ENCODE measurements at regions not wholly inside any gene's neighbourhood (a gene's known extent, or its start where the extent isn't known, plus 50 kb on each side); places are given as distances from the start of the nearest gene placed in this dataset.

- Mint-ChIP-seq H3K4me3 (no peak overlapping the region), H3K27me3 (no peaks in the 10 kb centered on the region), H3K36me3 (no peaks in the 10 kb centered on the region), H3K4me1 (no peaks in the 10 kb centered on the region), H3K9me3 (ENCODE audit: low read depth) (no peaks in the 10 kb centered on the region), H3K27ac (no peak overlapping the region)
- ATAC-seq (no peak), DNase-seq (no peak)
- CTCF ChIA-PET: no interaction called here
Measured at GRCh38 chr9:105963343-105964099, 269.2 kb downstream of the TMEM38B start.

- Mint-ChIP-seq H3K36me3 (no peaks in the 10 kb centered on the region), H3K4me1 (no peaks in the 10 kb centered on the region), H3K27ac (no peak overlapping the region), H3K4me3 (no peak overlapping the region), H3K27me3 (no peaks in the 10 kb centered on the region), H3K9me3 (ENCODE audit: low read depth) (no peaks in the 10 kb centered on the region)
- no peak for ATAC-seq
- no peak for DNase-seq
- CTCF ChIA-PET: no interaction called here
Measured at GRCh38 chr9:105964156-105964555, 269.8 kb downstream of the TMEM38B start.

GRCh38 chr9:105966834-105967233, 272.5 kb downstream of the TMEM38B start:
- Mint-ChIP-seq H3K36me3 (no peaks in the 10 kb centered on the region), H3K4me3 (no peak overlapping the region), H3K27ac (no peak overlapping the region), H3K4me1 (no peaks in the 10 kb centered on the region), H3K27me3 (no peaks in the 10 kb centered on the region), H3K9me3 (ENCODE audit: low read depth) (no peaks in the 10 kb centered on the region)
- CTCF ChIA-PET: no interaction called here
- DNase-seq (no peak), ATAC-seq (no peak)

- Mint-ChIP-seq H3K36me3 (no peaks in the 10 kb centered on the region), H3K9me3 (ENCODE audit: low read depth) (no peaks in the 10 kb centered on the region), H3K4me1 (no peaks in the 10 kb centered on the region), H3K4me3 (no peak overlapping the region), H3K27ac (no peak overlapping the region), H3K27me3 (peaks cover under 1% of the 10 kb centered on the region)
- DNase-seq: no peak
- no peak for ATAC-seq
- CTCF ChIA-PET: no interaction called here
Measured at GRCh38 chr9:105967248-105967647, 272.9 kb downstream of the TMEM38B start.

- H3K27me3 Mint-ChIP-seq: peaks cover 4% of the 10 kb centered on the region
- ATAC-seq (no peak), DNase-seq (no peak)
- CTCF ChIA-PET: no interaction called here
- no peaks in the 10 kb centered on the region for H3K4me1 Mint-ChIP-seq
- H3K9me3 Mint-ChIP-seq (ENCODE audit: low read depth): no peaks in the 10 kb centered on the region
- no peak overlapping the region for H3K4me3 Mint-ChIP-seq
- H3K27ac Mint-ChIP-seq: no peak overlapping the region
- no peaks in the 10 kb centered on the region for H3K36me3 Mint-ChIP-seq
Measured at GRCh38 chr9:105967797-105968196, 273.5 kb downstream of the TMEM38B start.

- no peak overlapping the region for H3K27ac Mint-ChIP-seq
- ATAC-seq: no peak
- H3K4me1 Mint-ChIP-seq: no peaks in the 10 kb centered on the region
- H3K9me3 Mint-ChIP-seq (ENCODE audit: low read depth): no peaks in the 10 kb centered on the region
- H3K27me3 Mint-ChIP-seq: peaks cover 4% of the 10 kb centered on the region
- H3K36me3 Mint-ChIP-seq: no peaks in the 10 kb centered on the region
- DNase-seq: no peak
- H3K4me3 Mint-ChIP-seq: no peak overlapping the region
- CTCF ChIA-PET: no interaction called here
Measured at GRCh38 chr9:105968811-105969466, 274.6 kb downstream of the TMEM38B start.

- H3K27me3 Mint-ChIP-seq: peaks cover 4% of the 10 kb centered on the region
- H3K27ac Mint-ChIP-seq: no peak overlapping the region
- CTCF ChIA-PET: no interaction called here
- H3K4me1 Mint-ChIP-seq: no peaks in the 10 kb centered on the region
- H3K4me3 Mint-ChIP-seq: no peak overlapping the region
- H3K36me3 Mint-ChIP-seq: no peaks in the 10 kb centered on the region
- DNase-seq (no peak), ATAC-seq (no peak)
- no peaks in the 10 kb centered on the region for H3K9me3 Mint-ChIP-seq (ENCODE audit: low read depth)
Measured at GRCh38 chr9:105969636-105970035, 275.3 kb downstream of the TMEM38B start.

- Mint-ChIP-seq H3K9me3 (ENCODE audit: low read depth) (no peaks in the 10 kb centered on the region), H3K4me1 (no peaks in the 10 kb centered on the region), H3K27ac (no peak overlapping the region), H3K27me3 (peaks cover 4% of the 10 kb centered on the region), H3K4me3 (no peak overlapping the region), H3K36me3 (no peaks in the 10 kb centered on the region)
- ATAC-seq (no peak), DNase-seq (no peak)
- CTCF ChIA-PET: no interaction called here
Measured at GRCh38 chr9:105971986-105972385, 277.6 kb downstream of the TMEM38B start.

GRCh38 chr9:105972466-105973204, 278.3 kb downstream of the TMEM38B start:
- ATAC-seq (no peak), DNase-seq (no peak)
- Mint-ChIP-seq H3K4me3 (no peak overlapping the region), H3K27ac (no peak overlapping the region), H3K27me3 (peaks cover 4% of the 10 kb centered on the region), H3K4me1 (no peaks in the 10 kb centered on the region), H3K36me3 (no peaks in the 10 kb centered on the region), H3K9me3 (ENCODE audit: low read depth) (no peaks in the 10 kb centered on the region)
- CTCF ChIA-PET: no interaction called here

GRCh38 chr9:105973951-105974351, 279.6 kb downstream of the TMEM38B start:
- ATAC-seq (no peak), DNase-seq (no peak)
- Mint-ChIP-seq H3K27ac (no peak overlapping the region), H3K27me3 (peaks cover 4% of the 10 kb centered on the region), H3K4me1 (no peaks in the 10 kb centered on the region), H3K36me3 (no peaks in the 10 kb centered on the region), H3K9me3 (ENCODE audit: low read depth) (no peaks in the 10 kb centered on the region), H3K4me3 (no peak overlapping the region)
- CTCF ChIA-PET: no interaction called here

GRCh38 chr9:105975886-105976645, 281.7 kb downstream of the TMEM38B start:
- Mint-ChIP-seq H3K27me3 (peaks cover 4% of the 10 kb centered on the region), H3K4me3 (no peak overlapping the region), H3K4me1 (no peaks in the 10 kb centered on the region), H3K9me3 (ENCODE audit: low read depth) (no peaks in the 10 kb centered on the region), H3K27ac (no peak overlapping the region), H3K36me3 (no peaks in the 10 kb centered on the region)
- CTCF ChIA-PET: no interaction called here
- DNase-seq (no peak), ATAC-seq (no peak)

GRCh38 chr9:105978336-105978735, 284.0 kb downstream of the TMEM38B start:
- Mint-ChIP-seq H3K9me3 (ENCODE audit: low read depth) (no peaks in the 10 kb centered on the region), H3K4me1 (no peaks in the 10 kb centered on the region), H3K27me3 (no peaks in the 10 kb centered on the region), H3K27ac (no peak overlapping the region), H3K4me3 (no peak overlapping the region), H3K36me3 (no peaks in the 10 kb centered on the region)
- CTCF ChIA-PET: no interaction called here
- ATAC-seq (no peak), DNase-seq (no peak)

- Mint-ChIP-seq H3K27ac (no peak overlapping the region), H3K27me3 (no peaks in the 10 kb centered on the region), H3K9me3 (ENCODE audit: low read depth) (no peaks in the 10 kb centered on the region), H3K4me3 (no peak overlapping the region), H3K4me1 (no peaks in the 10 kb centered on the region), H3K36me3 (no peaks in the 10 kb centered on the region)
- CTCF ChIA-PET: no interaction called here
- no peak for DNase-seq
- no peak for ATAC-seq
Measured at GRCh38 chr9:105978826-105979225, 284.5 kb downstream of the TMEM38B start.
